ENCODE measurements at regions not wholly inside any gene's neighbourhood (a gene's known extent, or its start where the extent isn't known, plus 50 kb on each side); places are given as distances from the start of the nearest gene placed in this dataset.

DNA sequence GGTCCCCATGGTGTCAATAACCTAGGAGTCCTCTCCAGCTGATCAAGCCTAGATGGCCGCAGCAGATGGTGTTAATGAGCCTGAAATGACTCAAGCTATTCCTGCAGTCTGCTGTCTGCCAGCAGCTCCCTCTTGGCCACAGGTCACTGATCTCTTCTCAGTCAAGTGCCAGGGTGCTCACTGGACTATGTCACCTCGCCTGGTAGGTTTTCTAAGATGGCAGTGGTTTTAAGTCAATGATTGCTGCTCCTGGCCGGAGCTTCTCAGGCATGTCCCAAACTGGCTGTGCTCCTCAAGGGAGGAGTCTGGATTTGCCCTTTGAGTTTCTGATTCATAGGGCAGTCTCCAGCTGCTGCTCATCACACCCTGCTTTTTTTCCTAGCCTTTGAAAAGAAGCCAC is 58.6 kb upstream of the SHISA6 start:
- ATAC-seq (no peak), DNase-seq (no peak)
- H3K27ac ChIP-seq = no peak overlapping the region
- intact Hi-C loops (cut with DNase I; ENCODE audit: low total_unique reads) (no loop called here), in situ Hi-C loops (cut with MboI; ENCODE audit: low sequenced_read_pairs in 4 of 4) (no loop called here)
- no peaks in the 10 kb centered on the region for H3K4me1 ChIP-seq
- H3K27me3 ChIP-seq = no peaks in the 10 kb centered on the region
- H3K4me3 ChIP-seq = no peak overlapping the region
- no peaks in the 10 kb centered on the region for H3K36me3 ChIP-seq
- no peaks in the 10 kb centered on the region for H3K9me3 ChIP-seq
- no peak for TF ChIP-seq POLR2A (IDR thresholded peaks at IDR 0.05)
- no peak for TF ChIP-seq CTCF (IDR thresholded peaks at IDR 0.05 in 4 of 5, conservative IDR thresholded peaks at IDR 0.05 in 1 of 5)

- H3K36me3 ChIP-seq = no peaks in the 10 kb centered on the region
- no peak for DNase-seq
- no peak overlapping the region for H3K27ac ChIP-seq
- no peak for ATAC-seq
- intact Hi-C loops (cut with DNase I; ENCODE audit: low total_unique reads) (no loop called here), in situ Hi-C loops (cut with MboI; ENCODE audit: low sequenced_read_pairs in 4 of 4) (no loop called here)
- TF ChIP-seq CTCF (IDR thresholded peaks at IDR 0.05 in 4 of 5, conservative IDR thresholded peaks at IDR 0.05 in 1 of 5) = no peak
- TF ChIP-seq POLR2A (IDR thresholded peaks at IDR 0.05) = no peak
- H3K9me3 ChIP-seq = no peaks in the 10 kb centered on the region
- H3K4me1 ChIP-seq = no peaks in the 10 kb centered on the region
- no peak overlapping the region for H3K4me3 ChIP-seq
- H3K27me3 ChIP-seq = no peaks in the 10 kb centered on the region
These were observed 62.4 kb upstream of the SHISA6 start for GRCh38 chr17:11178581-11178980.

DNA sequence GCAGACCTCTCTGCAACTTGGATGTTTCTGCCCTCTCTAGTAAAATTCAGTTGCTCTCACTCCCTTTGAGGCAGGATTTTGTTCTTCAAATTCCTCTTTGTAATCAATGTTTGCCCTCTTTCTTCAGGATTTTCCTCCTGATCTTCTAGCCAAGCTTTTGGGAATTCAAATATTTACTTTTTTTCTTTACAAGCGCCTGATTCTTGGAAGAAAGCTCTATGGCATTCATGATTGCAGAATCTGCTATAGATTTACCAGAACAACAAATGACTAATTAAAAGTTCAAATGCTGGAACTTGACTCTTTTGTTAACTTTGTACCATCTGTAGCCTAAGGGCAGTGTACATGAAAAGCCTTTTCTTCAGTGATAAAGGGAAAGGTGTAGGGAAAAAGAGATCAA is 63.7 kb upstream of the SHISA6 start:
- DNase-seq = no peak
- Histone ChIP-seq H3K9me3 (no peaks in the 10 kb centered on the region), H3K27me3 (no peaks in the 10 kb centered on the region), H3K36me3 (no peaks in the 10 kb centered on the region), H3K4me1 (no peaks in the 10 kb centered on the region), H3K27ac (no peak overlapping the region), H3K4me3 (no peak overlapping the region)
- no peak for ATAC-seq
- intact Hi-C loops (cut with DNase I; ENCODE audit: low total_unique reads) (no loop called here), in situ Hi-C loops (cut with MboI; ENCODE audit: low sequenced_read_pairs in 4 of 4) (no loop called here)
- TF ChIP-seq POLR2A (IDR thresholded peaks at IDR 0.05) = no peak

DNA sequence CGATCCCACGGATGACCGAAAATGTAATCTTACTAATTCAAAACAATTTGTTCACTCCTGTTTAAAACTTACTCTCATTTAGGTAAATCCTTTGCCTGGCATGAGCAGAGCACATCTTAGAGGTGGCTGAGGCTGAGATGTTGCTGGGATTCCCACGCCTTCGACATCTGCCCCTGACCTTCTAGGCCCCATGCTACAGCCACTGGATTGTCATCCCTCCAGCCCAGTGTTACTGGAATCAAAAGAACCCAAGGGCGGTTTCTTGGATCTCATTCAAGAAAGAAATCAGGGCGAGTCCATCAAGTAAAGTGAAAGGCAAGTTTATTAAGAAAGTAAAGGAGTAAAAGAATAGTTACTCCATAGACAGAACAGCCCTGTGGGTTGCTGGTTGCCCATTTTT is 64.5 kb upstream of the SHISA6 start:
- in situ Hi-C loops (cut with MboI; ENCODE audit: low sequenced_read_pairs in 4 of 4) = no loop called here
- Histone ChIP-seq H3K27me3 (no peaks in the 10 kb centered on the region), H3K4me1 (no peaks in the 10 kb centered on the region), H3K36me3 (no peaks in the 10 kb centered on the region), H3K4me3 (no peak overlapping the region), H3K27ac (no peak overlapping the region), H3K9me3 (no peaks in the 10 kb centered on the region)
- DNase-seq (no peak), ATAC-seq (no peak)
- intact Hi-C loops (cut with DNase I; ENCODE audit: low total_unique reads) = no loop called here
- TF ChIP-seq CTCF (IDR thresholded peaks at IDR 0.05 in 4 of 5, conservative IDR thresholded peaks at IDR 0.05 in 1 of 5) = no peak
- TF ChIP-seq POLR2A (IDR thresholded peaks at IDR 0.05) = no peak

- H3K36me3 ChIP-seq = no peaks in the 10 kb centered on the region
- H3K9me3 ChIP-seq = no peaks in the 10 kb centered on the region
- ATAC-seq = no peak
- no peaks in the 10 kb centered on the region for H3K4me1 ChIP-seq
- in situ Hi-C loops (cut with MboI; ENCODE audit: low sequenced_read_pairs in 4 of 4) = loop anchor here in 1 of 4 donors (25.0 kb wide), 1 partner anchor 91 kb away; no protein-coding TSS in a partner anchor
- no peak overlapping the region for H3K4me3 ChIP-seq
- intact Hi-C loops (cut with DNase I; ENCODE audit: low total_unique reads) = no loop called here
- no peak overlapping the region for H3K27ac ChIP-seq
- no peak for DNase-seq
- TF ChIP-seq POLR2A (IDR thresholded peaks at IDR 0.05) (no peak), CTCF (IDR thresholded peaks at IDR 0.05 in 4 of 5, conservative IDR thresholded peaks at IDR 0.05 in 1 of 5) (no peak)
- H3K27me3 ChIP-seq = no peaks in the 10 kb centered on the region
These were observed 70.1 kb upstream of the SHISA6 start for GRCh38 chr17:11170881-11171280.

Measured in gastrocnemius medialis (tissue), 4 donors.